GOT3 (cell line): ENCODE measurements at regions not wholly inside any gene's neighbourhood (a gene's known extent, or its start where the extent isn't known, plus 50 kb on each side); places are given as distances from the start of the nearest gene placed in this dataset.

Experiments
- DNase-seq: peaks from one replicate; lab custom pipeline; 2025; ENCODE audit warnings: mixed read lengths; lab: John Stamatoyannopoulos, UW

- no peak for DNase-seq
Measured at GRCh38 chr1:239731082-239731748, 344.8 kb downstream of the CHRM3 start.

GRCh38 chr1:239732770-239733169 is 346.4 kb downstream of the CHRM3 start:
- no peak for DNase-seq

- DNase-seq: no peak
Measured at GRCh38 chr1:239733995-239734394, 347.6 kb downstream of the CHRM3 start.

- DNase-seq: no peak
Measured at GRCh38 chr1:239735111-239735510, 348.7 kb downstream of the CHRM3 start.

- no peak for DNase-seq
Measured at GRCh38 chr1:239736479-239736878, 350.1 kb downstream of the CHRM3 start.

GRCh38 chr1:239739375-239739774 is 352.3 kb upstream of the FMN2 start:
- no peak for DNase-seq

GRCh38 chr1:239739919-239740318 is 351.8 kb upstream of the FMN2 start:
- no peak for DNase-seq

GRCh38 chr1:239742416-239743109 is 349.1 kb upstream of the FMN2 start:
- no peak for DNase-seq

- DNase-seq: no peak
Measured at GRCh38 chr1:239744851-239745250, 346.8 kb upstream of the FMN2 start.

- DNase-seq: no peak
Measured at GRCh38 chr1:239755107-239755912, 336.4 kb upstream of the FMN2 start.

GRCh38 chr1:239757716-239758115 is 334.0 kb upstream of the FMN2 start:
- DNase-seq: no peak

GRCh38 chr1:239758756-239759155 is 332.9 kb upstream of the FMN2 start:
- DNase-seq: no peak

- DNase-seq: no peak
Measured at GRCh38 chr1:239761509-239761908, 330.2 kb upstream of the FMN2 start.

- no peak for DNase-seq
Measured at GRCh38 chr1:239763850-239764249, 327.8 kb upstream of the FMN2 start.

- no peak for DNase-seq
Measured at GRCh38 chr1:239764546-239764945, 327.1 kb upstream of the FMN2 start.

GRCh38 chr1:239765163-239765562 is 326.5 kb upstream of the FMN2 start:
- no peak for DNase-seq

- no peak for DNase-seq
Measured at GRCh38 chr1:239771550-239771949, 320.1 kb upstream of the FMN2 start.

GRCh38 chr1:239772446-239772845 is 319.2 kb upstream of the FMN2 start:
- no peak for DNase-seq

- no peak for DNase-seq
Measured at GRCh38 chr1:239775466-239775865, 316.2 kb upstream of the FMN2 start.

GRCh38 chr1:239778208-239778813 is 313.4 kb upstream of the FMN2 start:
- no peak for DNase-seq

GRCh38 chr1:239779962-239780361 is 311.7 kb upstream of the FMN2 start:
- DNase-seq: no peak

- no peak for DNase-seq
Measured at GRCh38 chr1:239784896-239785295, 306.8 kb upstream of the FMN2 start.

GRCh38 chr1:239785576-239785975 is 306.1 kb upstream of the FMN2 start:
- DNase-seq: no peak
